Caco-2 (cell line): ENCODE measurements at regions not wholly inside any gene's neighbourhood (a gene's known extent, or its start where the extent isn't known, plus 50 kb on each side); places are given as distances from the start of the nearest gene placed in this dataset.

Experiments
- BruUV-seq: library from RNA; stranded (reverse); fragments of 400-500 nt; replicated peaks from 2 replicates; lab custom pipeline; 2021; lab: Mats Ljungman, UMichigan
- CTCF ChIA-PET: fragments of 300-600 bp; sonication (Branson Sonifier 250); formaldehyde crosslinking; loops from one replicate; lab custom pipeline; 2022; ENCODE audit warnings: antibody characterized with exemption; lab: Charles Lee
- POLR2A ChIA-PET: fragments of 300-600 bp; sonication (Branson Sonifier 250); formaldehyde crosslinking; loops from one replicate; lab custom pipeline; 2022; ENCODE audit warnings: antibody characterized with exemption; lab: Charles Lee
- DNase-seq, 2 experiments: peaks; one replicate each; pipeline versions ENCODE4 v3.0.0 to v3.0.0-alpha.2; 2020 to 2022
- H3K27me3 ChIP-seq: replicated peaks from 2 replicates; pipeline ENCODE4 v1.6.0; 2011; ENCODE audit warnings: low read length; ENCODE audit not compliant: control insufficient read depth, insufficient read depth
- H3K36me3 ChIP-seq: 2 replicates; pipeline ENCODE4 v1.5.1; 2011; ENCODE audit warnings: low read length; ENCODE audit not compliant: control insufficient read depth, insufficient read depth
- H3K4me1 ChIP-seq: fragments of 250-450 bp; sonication (Bioruptor Pico); 2 replicates; pipeline ENCODE4 v1.5.1; 2020; ENCODE audit warnings: mild to moderate bottlenecking
- H3K4me3 ChIP-seq: 2 replicates; pipeline ENCODE4 v1.5.1; 2011; ENCODE audit warnings: low read depth, mild to moderate bottlenecking, control low read depth, low read length
- H3K9me3 ChIP-seq: fragments of 250-450 bp; sonication (Bioruptor Pico); 2 replicates; pipeline ENCODE4 v1.5.1; 2020; ENCODE audit warnings: mild to moderate bottlenecking, moderate library complexity
- H3K27ac Mint-ChIP-seq: one replicate; pipeline ENCODE4 v1.8.0; 2022; ENCODE audit warnings: mixed read lengths; ENCODE audit not compliant: unreplicated experiment
- H3K27me3 Mint-ChIP-seq: one replicate; pipeline ENCODE4 v1.8.0; 2022; ENCODE audit warnings: mixed read lengths; ENCODE audit not compliant: insufficient read depth, unreplicated experiment
- H3K36me3 Mint-ChIP-seq: one replicate; pipeline ENCODE4 v1.8.0; 2022; ENCODE audit warnings: mild to moderate bottlenecking, mixed read lengths; ENCODE audit not compliant: insufficient read depth, unreplicated experiment
- H3K4me1 Mint-ChIP-seq: one replicate; pipeline ENCODE4 v1.8.0; 2022; ENCODE audit warnings: low read depth, mixed read lengths; ENCODE audit not compliant: unreplicated experiment
- H3K4me3 Mint-ChIP-seq: one replicate; pipeline ENCODE4 v1.8.0; 2022; ENCODE audit warnings: mild to moderate bottlenecking, moderate library complexity, mixed read lengths; ENCODE audit not compliant: unreplicated experiment
- H3K9me3 Mint-ChIP-seq: one replicate; pipeline ENCODE4 v1.8.0; 2022; ENCODE audit warnings: mixed read lengths; ENCODE audit not compliant: unreplicated experiment
- intact Hi-C: fragments of 100-400 bp; cut with micrococcal nuclease; formaldehyde crosslinking; loops from one replicate; pipeline ENCODE4 v1.10.0; 2022; ENCODE audit not compliant: unreplicated experiment
- TF ChIP-seq, protein P1 (sequence below), 2 experiments: fragments of 200-600 bp in 1 of 2; IDR thresholded peaks; 1 replicate in 1 of 2; 2 replicates in 1 of 2; pipeline versions ENCODE4 v1.5.1 to v1.8.0; 2011 to 2022; ENCODE audit warnings: antibody characterized with exemption in 1 of 2, control low read depth in 1 of 2, inconsistent platforms in 1 of 2, low read depth in 1 of 2, low read length in 1 of 2, mild to moderate bottlenecking in 1 of 2, moderate library complexity in 1 of 2; ENCODE audit not compliant: insufficient read depth in 1 of 2, severe bottlenecking in 1 of 2, unreplicated experiment in 1 of 2

DNA sequence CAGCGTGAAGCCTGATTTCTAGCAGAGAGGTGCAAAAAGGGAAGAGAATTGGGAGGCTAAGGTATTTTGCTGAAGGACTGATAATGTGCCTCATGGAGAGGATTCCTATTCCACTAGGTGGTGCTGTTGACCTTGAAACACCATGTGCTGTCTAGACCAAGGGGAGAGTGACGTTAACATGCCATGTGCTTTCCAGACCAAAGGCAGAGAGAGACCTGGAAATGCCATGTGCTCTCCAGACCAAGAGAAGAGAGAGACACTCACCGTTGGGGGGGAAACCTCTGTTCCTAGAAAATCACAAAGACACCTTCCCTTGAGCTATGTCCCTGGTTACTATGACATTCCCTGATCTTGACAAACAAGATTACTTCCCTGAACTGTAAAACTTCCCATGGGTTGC lies 286.0 kb upstream of the TUSC1 start:
- TF ChIP-seq, protein P1, sequence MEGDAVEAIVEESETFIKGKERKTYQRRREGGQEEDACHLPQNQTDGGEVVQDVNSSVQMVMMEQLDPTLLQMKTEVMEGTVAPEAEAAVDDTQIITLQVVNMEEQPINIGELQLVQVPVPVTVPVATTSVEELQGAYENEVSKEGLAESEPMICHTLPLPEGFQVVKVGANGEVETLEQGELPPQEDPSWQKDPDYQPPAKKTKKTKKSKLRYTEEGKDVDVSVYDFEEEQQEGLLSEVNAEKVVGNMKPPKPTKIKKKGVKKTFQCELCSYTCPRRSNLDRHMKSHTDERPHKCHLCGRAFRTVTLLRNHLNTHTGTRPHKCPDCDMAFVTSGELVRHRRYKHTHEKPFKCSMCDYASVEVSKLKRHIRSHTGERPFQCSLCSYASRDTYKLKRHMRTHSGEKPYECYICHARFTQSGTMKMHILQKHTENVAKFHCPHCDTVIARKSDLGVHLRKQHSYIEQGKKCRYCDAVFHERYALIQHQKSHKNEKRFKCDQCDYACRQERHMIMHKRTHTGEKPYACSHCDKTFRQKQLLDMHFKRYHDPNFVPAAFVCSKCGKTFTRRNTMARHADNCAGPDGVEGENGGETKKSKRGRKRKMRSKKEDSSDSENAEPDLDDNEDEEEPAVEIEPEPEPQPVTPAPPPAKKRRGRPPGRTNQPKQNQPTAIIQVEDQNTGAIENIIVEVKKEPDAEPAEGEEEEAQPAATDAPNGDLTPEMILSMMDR (IDR thresholded peaks at IDR 0.05; ENCODE audit: insufficient read depth in 1 of 2, low read depth in 1 of 2, low read length in 1 of 2, severe bottlenecking in 1 of 2, unreplicated experiment in 1 of 2): peak in 1 of 2 experiments; percentile 11
- Histone ChIP-seq H3K9me3 (no peaks in the 10 kb centered on the region), H3K36me3 (no peaks in the 10 kb centered on the region), H3K4me1 (no peaks in the 10 kb centered on the region), H3K27me3 (no peaks in the 10 kb centered on the region), H3K4me3 (no peak overlapping the region)
- POLR2A ChIA-PET: no interaction called here
- Mint-ChIP-seq H3K9me3 (no peaks in the 10 kb centered on the region), H3K27ac (no peak overlapping the region), H3K36me3 (no peaks in the 10 kb centered on the region), H3K27me3 (no peaks in the 10 kb centered on the region), H3K4me3 (no peak overlapping the region), H3K4me1 (no peaks in the 10 kb centered on the region)
- CTCF ChIA-PET: no interaction called here
- BruUV-seq: no TSS peak
- peak in 1 of 2 experiments; percentile 37 for DNase-seq
- intact Hi-C loops: loop anchor here (1.0 to 2.0 kb wide), 3 partner anchors 362 to 693 kb away; no protein-coding TSS in a partner anchor

DNA sequence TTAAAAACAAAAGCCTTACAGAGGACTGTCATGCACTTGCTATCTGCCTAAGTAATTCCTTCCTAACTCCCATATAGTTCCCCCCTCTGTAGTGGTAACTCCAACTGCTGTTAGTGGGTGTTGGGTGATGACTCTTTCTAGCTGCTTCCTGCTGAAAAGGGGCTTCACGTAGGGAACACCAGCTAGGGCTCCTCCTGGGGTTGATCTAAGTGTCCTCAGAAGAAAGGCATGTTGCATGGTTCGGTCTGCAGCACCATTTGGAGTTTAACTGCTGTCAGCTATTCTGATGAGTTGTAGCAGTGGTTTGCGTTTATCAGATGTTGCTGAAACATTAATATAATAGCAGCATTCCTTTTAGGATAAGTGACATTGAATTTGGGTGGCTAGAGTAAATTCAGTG lies 281.9 kb upstream of the TUSC1 start:
- no peak overlapping the region for H3K27ac Mint-ChIP-seq
- TF ChIP-seq, protein P1 (IDR thresholded peaks at IDR 0.05; ENCODE audit: insufficient read depth in 1 of 2, low read depth in 1 of 2, low read length in 1 of 2, severe bottlenecking in 1 of 2, unreplicated experiment in 1 of 2): no peak

DNA sequence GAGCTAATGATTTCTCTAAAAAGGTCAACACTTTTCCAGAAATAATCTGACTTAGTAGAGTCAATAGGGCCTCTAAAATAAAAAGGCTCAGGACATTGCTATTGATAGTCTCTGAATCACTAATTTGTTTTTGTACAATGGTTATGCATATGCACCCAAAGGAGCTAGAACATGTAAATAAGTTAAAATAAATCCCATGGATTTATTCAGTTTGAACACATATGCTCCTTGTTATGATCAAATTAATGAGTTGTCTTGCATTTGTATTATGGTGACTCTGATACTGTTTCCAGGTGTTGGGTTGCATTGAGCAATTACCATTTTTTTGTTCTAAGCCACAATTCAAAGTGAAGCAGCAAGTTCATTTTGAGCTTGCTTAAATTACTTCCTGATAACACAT lies 276.0 kb upstream of the TUSC1 start:
- Mint-ChIP-seq H3K36me3 (no peaks in the 10 kb centered on the region), H3K27me3 (no peaks in the 10 kb centered on the region), H3K4me1 (no peaks in the 10 kb centered on the region), H3K4me3 (no peak overlapping the region), H3K9me3 (no peaks in the 10 kb centered on the region), H3K27ac (no peak overlapping the region)
- BruUV-seq: no TSS peak
- Histone ChIP-seq H3K27me3 (no peaks in the 10 kb centered on the region), H3K4me3 (no peak overlapping the region), H3K36me3 (no peaks in the 10 kb centered on the region), H3K4me1 (no peaks in the 10 kb centered on the region), H3K9me3 (no peaks in the 10 kb centered on the region)
- ChIA-PET CTCF (no interaction called here), POLR2A (no interaction called here)
- DNase-seq: no peak
- intact Hi-C loops: no loop called here
- TF ChIP-seq, protein P1 (IDR thresholded peaks at IDR 0.05; ENCODE audit: insufficient read depth in 1 of 2, low read depth in 1 of 2, low read length in 1 of 2, severe bottlenecking in 1 of 2, unreplicated experiment in 1 of 2): no peak

More for the DNA sequence above, 281.9 kb upstream of the TUSC1 start:
- POLR2A ChIA-PET: no interaction called here
- no TSS peak for BruUV-seq
- H3K9me3 Mint-ChIP-seq: no peaks in the 10 kb centered on the region
- H3K9me3 ChIP-seq: no peaks in the 10 kb centered on the region
- CTCF ChIA-PET: no interaction called here
- H3K4me1 Mint-ChIP-seq: no peaks in the 10 kb centered on the region
- no peaks in the 10 kb centered on the region for H3K36me3 ChIP-seq
- no peaks in the 10 kb centered on the region for H3K36me3 Mint-ChIP-seq
- H3K27me3 ChIP-seq: no peaks in the 10 kb centered on the region
- no peak overlapping the region for H3K4me3 Mint-ChIP-seq
- no peaks in the 10 kb centered on the region for H3K4me1 ChIP-seq
- no peak for DNase-seq
- intact Hi-C loops: no loop called here
- H3K27me3 Mint-ChIP-seq: no peaks in the 10 kb centered on the region
- no peak overlapping the region for H3K4me3 ChIP-seq
